DMS79 treated with DMSO at 0.1 percent for 48 hours (cell line): ENCODE measurements at regions not wholly inside any gene's neighbourhood (a gene's known extent, or its start where the extent isn't known, plus 50 kb on each side); places are given as distances from the start of the nearest gene placed in this dataset.
"Not testable (repeated sequence)": the region's sequence is repeated elsewhere in the genome, so short reads cannot be mapped to it uniquely, and the experiment has no call there.

Experiments
- DNase-seq: peaks from one replicate; lab custom pipeline; 2025; lab: John Stamatoyannopoulos, UW

GRCh38 chr4:135434936-135435335 lies 1233.3 kb upstream of the PABPC4L start:
- no peak for DNase-seq

DNA sequence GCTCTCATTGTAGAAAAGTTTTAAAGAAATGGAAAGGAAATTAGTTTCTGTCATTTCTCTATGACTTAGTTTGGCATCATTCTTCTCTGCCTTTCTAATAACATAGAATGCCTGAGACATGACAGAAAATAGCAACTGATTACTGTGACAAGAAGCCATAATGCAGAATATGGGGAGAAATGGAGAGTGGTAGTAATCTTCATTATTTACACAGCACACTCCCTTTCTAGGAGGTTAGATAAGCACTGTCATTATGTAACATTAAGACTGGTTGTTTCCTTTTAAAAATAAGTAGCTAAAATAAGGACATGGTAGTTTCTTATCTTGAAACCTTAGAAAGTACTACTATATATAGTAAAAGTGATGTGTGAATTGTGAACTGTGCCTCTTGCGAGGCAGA lies 1227.9 kb upstream of the PABPC4L start:
- DNase-seq: no peak

- DNase-seq: no peak
Observed at GRCh38 chr4:135418353-135418752, 1216.8 kb upstream of the PABPC4L start.

DNA sequence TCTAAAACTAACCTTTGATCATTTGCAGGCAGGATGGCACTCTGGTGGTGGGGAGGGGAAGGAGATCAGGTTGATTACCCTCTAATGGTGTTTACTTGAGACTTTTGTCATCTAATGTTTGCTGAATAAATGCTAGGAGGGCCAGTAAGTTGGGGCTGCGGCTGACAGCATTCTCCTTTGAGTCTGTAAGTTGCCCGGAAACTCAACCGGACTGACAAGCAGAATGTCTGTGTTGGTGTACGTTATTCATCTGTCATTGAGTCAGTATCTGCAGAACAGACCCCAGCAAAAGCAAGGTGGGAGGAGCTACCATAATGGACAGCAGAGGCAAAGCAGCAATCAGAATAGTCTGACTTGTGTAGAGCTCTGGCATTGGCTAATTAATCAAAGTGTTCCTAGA lies 1210.6 kb upstream of the PABPC4L start:
- no peak for DNase-seq

- no peak for DNase-seq
Observed at GRCh38 chr4:135411251-135411650, 1209.7 kb upstream of the PABPC4L start.

DNA sequence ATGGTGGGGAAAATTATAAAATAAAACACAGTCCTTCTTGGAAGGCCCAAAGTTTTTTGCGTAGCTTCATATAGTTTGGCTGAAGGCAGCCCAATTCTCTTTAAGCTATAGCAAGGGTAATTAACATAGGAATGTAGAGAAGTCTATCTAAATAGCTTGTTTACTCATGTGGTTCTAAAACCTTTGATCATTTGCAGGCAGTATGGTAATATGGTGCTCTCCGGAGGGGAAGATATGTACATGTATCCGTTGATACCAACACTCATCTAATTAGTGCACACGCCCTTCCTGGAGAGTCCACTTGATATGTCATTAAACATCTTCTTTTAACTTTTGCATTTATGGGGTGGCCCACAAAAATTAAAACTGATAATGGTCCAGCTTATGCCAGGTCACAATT lies 1207.7 kb upstream of the PABPC4L start:
- DNase-seq: not testable (repeated sequence)

DNA sequence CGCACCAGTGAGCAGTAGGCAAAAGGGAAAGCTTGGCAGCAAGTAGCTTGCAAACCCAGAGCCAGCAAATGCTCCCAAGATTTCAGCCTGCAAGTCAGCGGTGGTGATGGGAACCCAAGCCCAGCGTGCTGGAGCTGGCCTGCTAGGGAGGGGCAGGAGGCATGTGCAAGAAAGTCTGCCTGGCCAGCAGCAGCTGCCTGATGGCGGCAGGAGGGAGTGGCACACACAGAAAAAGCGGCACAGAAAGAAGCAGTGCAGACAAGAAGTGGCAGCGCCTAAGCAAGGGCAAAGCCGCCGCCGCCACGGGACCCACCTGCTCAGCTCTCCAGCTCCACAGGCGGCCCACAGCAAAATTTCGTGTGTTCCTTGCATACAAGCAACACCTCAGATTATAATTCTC lies 1206.5 kb upstream of the PABPC4L start:
- no peak for DNase-seq

DNA sequence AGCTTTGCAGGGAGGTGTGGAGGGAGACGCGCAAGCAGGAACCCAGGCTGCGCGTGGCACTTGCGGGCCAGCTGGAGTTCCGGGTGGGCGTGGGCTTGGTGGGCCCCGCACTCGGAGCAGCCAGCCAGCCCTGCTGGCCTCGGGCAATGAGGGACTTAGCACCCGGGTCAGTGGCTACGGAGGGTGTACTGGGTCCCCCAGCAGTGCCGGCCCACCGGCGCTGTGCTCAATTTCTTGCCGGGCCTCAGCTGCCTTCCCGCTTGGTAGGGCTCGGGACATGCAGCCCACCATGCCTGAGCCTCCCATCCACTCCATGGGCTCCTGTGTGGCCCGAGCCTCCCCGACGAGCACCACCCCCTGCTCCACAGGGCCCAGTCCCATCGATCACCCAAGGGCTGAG lies 1205.0 kb upstream of the PABPC4L start:
- DNase-seq: not testable (repeated sequence)

- DNase-seq: no peak
Observed at GRCh38 chr4:135385830-135386581, 1184.4 kb upstream of the PABPC4L start.

DNA sequence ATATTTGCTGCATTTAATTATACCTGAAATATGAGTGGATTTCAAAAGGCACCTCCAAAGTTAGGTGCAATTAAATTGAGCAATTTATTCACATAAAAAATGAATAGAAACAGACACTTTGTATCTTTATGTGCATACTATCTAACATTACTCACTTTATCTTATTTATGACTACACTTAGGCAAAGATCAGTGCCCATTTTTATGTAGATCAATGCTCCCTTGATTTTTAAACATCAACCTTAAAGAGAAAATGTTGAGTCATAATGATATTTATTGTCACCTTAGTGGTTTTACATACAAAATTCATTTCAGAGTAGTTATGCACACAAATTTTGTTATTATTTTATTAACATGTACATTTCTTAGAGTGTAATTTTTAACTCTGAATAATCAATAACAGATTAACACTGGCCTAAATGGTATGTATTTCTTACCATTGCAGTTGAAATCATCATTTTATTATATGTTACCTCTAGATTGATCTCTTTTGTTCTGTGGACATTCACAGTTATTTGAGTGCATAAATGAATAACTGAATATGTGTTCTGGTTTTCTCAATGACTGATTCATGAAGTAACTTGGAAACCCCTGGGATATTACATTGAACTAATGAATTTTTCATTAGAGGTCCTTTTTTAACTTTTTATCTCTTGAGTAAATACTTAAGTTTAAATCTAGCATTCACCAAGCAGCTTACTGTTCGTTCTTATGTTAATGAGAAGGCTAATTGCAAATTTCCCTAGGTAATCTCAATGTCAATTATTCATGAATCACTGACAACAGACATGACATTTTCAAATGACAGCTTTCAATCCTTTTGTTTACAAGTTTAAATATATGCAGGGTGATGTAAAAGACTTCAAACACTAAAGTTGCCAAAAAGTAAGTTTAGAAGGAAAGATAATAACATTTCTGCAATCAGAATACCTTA lies 1182.0 kb upstream of the PABPC4L start:
- DNase-seq: no peak

GRCh38 chr4:135382280-135382959 lies 1180.8 kb upstream of the PABPC4L start:
- DNase-seq: no peak

- no peak for DNase-seq
Observed at GRCh38 chr4:135372131-135372530, 1170.5 kb upstream of the PABPC4L start.

- DNase-seq: no peak
Observed at GRCh38 chr4:135371137-135371536, 1169.5 kb upstream of the PABPC4L start.

GRCh38 chr4:135368831-135369230 lies 1167.2 kb upstream of the PABPC4L start:
- DNase-seq: no peak

DNA sequence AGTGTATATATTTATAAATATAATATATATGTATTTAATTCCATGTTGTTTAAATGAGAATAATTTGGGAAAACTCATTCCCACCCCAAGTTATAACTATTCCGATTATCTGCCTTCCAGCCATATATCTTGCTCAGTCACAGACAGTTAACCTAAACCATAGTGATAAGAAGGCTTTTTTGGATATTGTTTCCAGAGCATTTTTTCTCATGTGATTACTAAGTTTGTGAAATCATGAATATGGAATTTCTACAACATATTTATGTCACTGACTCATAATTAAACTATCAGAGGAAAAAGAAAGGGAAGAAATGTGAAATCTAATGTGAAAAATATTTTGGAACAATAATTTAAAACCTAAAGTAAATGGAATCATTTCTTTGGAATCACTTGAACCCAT lies 1163.5 kb upstream of the PABPC4L start:
- DNase-seq: no peak

- DNase-seq: no peak
Observed at GRCh38 chr4:135359128-135359527, 1157.5 kb upstream of the PABPC4L start.

- no peak for DNase-seq
Observed at GRCh38 chr4:135357091-135357490, 1155.5 kb upstream of the PABPC4L start.

- DNase-seq: no peak
Observed at GRCh38 chr4:135354876-135355275, 1153.3 kb upstream of the PABPC4L start.

DNA sequence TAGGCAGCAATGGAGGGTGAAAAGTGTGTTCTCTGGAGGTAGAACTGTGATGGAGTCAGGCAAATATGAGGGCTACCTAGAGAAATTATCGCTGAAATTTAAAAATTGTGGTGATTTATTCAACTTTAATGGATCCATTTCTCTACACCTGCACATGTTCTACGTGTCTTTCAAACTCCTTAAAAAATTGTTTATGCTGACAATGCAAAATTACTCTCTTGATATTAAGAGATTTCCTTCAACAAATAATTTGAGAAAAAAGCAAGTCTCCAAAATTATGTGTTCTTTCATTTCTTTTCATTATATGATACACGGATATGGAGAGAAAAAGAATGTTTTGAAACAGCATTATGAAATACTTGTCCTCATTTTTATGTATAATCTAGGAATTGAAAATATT lies 1151.4 kb upstream of the PABPC4L start:
- DNase-seq: no peak

- DNase-seq: no peak
Observed at GRCh38 chr4:135344492-135344891, 1142.9 kb upstream of the PABPC4L start.

- DNase-seq: no peak
Observed at GRCh38 chr4:135338181-135338580, 1136.6 kb upstream of the PABPC4L start.

DNA sequence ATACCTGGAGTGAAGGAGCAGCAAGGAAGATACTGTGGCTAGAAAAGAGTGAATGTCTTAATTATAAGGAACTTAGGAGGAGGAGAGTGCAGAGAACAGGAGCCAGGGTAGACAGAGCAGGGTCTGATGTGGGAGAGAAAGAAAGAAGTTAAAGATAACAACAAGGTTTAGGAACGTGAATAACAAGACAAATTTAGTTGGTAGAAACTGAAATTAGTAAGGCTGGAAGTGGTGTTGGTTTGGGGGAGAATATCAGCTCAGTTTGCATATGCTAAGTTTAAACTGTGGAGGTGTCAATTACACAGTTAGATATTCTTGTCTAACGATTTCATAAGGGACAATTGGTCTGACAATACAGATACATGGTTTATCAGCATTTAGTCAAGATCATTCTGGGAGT lies 1123.7 kb upstream of the PABPC4L start:
- DNase-seq: no peak

- DNase-seq: no peak
Observed at GRCh38 chr4:135319685-135320084, 1118.1 kb upstream of the PABPC4L start.
